ENCODE measurements at regions not wholly inside any gene's neighbourhood (a gene's known extent, or its start where the extent isn't known, plus 50 kb on each side); places are given as distances from the start of the nearest gene placed in this dataset.
"Not testable (repeated sequence)": the region's sequence is repeated elsewhere in the genome, so short reads cannot be mapped to it uniquely, and the experiment has no call there.

DNA sequence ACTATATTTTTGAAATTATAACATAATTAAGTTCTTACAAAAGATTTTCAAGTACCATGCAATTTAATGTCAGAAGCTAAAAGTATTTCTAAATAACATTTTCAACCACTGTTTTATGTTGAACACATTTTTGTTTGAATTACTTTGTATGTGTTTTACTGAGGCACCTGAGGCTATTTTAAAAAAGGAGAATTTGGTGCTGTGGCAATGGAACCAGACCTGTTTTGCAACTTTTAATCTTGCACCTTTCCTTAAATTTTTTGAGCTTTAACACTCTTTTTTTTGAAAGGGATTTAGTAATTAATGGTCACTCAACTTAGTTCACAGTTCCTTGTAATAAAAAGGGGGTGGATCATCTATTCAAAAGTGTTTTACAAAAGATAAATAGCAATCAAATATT lies 561.6 kb downstream of the ZBBX start:
- no peak for DNase-seq (ENCODE audit: low spot score)

DNA sequence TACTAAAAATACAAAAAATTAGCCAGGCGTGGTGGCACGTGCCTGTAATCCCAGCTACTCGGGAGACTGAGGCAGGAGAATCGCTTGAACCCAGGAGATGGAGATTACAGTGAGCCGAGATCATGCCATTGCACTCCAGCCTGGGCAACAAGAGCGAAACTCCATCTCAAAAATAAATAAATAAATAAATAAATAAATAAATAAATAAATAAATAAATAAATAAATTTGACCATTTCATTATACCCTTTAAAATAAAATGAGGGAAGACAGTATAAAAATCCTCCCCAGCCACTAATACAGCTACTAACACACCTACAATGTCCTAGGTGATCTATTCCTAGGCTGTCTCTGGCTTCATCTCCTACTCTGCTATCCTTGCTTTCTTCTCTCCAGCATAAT lies 562.8 kb downstream of the ZBBX start:
- DNase-seq (ENCODE audit: low spot score): not testable (repeated sequence)

DNA sequence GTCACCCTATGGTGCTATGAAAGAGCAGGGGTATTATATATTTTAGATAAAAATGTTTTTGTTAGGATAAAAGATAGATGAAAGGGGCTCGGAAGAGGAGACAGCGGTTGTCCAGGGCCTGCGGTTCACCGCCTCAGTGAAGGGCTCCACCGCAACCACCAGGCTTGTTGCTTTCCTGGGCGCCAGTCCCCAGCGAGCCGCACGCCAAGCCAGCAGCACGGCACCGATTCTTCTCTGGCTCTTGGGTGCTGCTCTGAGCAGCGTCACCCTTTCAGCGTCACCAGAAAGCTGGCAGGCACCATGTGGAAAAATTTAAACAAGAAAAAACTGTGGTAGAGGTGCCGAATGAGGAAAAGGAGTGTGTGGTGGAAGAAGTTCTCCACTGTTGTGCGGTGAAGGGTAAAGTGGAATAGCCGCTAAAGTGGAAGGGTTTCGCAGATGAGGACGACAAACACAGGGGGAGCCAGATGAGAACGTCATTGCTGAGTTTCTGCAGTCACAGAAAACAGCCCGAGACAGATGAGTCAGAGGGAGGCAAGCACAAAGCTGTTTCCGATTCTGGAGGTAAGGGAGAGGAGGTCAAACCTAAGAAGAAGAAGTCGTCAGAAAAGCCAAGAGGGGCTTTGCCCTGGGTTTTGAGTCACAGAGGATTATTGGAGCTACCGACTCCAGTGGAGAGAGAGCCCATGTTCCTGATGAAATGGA lies 569.2 kb downstream of the ZBBX start:
- DNase-seq (ENCODE audit: low spot score): no peak

DNA sequence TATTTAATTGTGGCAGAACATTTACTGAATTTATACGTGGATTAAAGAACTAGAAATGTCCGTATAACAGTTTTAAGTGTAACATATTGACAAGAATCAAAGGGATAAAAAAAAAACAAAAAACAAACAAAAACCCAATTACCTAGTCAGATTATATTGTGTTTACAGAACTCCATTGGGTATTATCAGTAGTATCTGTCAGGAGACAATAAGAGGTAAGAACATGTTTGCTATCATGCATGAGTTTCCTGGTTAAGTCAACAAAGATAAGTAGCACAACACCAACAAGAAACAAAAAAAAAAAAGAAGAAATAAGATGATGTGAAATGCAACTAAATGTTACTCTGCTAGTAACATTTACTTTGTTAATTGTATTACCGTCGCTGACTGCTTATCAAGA lies 570.6 kb downstream of the ZBBX start:
- DNase-seq (ENCODE audit: low spot score): no peak

DNA sequence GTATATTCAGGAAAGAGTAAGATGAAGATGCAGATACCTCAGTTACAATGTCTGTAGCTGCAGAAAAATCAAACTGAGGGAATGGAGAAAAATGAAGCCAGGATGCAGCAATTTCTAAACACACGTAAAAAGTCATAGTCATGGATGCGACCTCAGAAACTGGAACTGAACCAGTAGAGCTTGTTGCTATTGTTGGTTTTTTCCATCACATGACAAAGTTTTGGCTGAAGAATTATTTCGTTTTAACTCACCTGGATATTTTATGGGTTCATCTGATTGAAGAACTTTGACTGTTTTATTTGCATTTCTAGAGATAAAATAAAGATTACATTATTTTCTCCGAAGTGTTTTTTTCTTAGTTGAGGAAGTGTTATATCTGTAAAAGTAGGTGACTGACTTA lies 591.2 kb downstream of the ZBBX start:
- no peak for DNase-seq (ENCODE audit: low spot score)

DNA sequence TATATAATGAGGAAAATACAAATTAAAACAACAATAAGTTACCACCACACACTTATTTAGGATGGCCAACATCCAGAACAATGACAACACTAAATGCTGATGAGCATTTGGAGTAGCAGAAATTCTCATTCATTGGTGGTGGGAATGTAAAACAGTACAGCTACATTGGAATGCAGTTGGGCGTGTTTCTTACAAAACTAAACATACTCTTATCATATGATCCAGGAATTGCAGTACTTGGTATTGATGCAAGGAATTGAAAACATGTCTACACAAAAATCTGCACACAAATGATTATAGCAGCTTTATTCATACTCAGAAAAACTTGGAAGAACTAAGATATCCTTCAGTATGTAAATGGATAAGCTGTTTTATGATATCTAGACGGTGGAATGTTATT lies 594.2 kb downstream of the ZBBX start:
- DNase-seq (ENCODE audit: low spot score): no peak

DNA sequence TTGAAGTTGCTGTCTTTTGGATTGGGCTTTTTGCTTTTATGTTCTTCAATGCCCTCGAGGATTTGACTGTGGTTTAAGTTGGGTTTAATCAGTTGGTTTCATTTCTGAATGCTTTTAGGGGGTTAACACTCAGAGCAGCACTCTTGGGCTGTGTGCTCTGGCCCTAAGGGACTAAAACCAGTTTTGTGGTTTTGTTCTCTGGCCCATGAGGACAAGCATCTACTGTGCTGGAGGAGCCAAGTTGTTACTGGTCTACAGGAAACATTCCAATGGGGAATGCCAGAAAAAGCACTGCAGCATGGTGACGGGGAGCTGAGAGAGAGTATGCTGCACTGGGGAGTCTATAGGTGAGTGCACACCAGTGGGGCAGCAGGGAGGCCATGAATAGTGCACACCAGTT lies 596.9 kb downstream of the ZBBX start:
- DNase-seq (ENCODE audit: low spot score): no peak

DNA sequence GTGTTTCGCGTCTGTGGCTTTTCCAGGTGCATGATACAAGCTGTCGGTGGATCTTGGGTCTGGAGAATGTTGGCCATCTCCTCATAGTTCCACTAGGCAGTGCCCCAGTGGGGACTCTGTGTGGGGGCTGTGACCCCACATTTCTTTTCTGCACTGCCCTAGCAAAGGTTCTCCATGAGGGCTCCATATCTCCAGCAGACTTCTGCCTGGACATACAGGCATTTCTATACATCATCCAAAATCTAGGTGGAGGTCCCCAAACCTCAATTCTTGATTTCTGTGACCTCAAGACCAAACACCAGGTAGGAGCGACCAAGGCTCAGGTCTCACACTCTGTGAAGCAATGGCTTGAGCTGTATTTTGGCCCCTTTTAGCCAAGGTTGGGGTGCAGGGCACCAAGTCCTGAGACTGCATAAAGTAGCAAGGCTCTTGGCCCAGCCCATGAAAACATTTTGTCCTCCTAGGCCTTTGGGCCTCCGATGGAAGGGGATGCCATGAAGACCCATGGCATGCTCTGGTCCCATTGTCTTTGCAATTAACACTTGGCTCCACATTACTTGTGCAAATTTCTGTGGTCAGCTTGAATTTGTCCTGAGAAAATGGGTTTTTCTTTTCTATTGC lies 615.3 kb downstream of the ZBBX start:
- no peak for DNase-seq (ENCODE audit: low spot score)

DNA sequence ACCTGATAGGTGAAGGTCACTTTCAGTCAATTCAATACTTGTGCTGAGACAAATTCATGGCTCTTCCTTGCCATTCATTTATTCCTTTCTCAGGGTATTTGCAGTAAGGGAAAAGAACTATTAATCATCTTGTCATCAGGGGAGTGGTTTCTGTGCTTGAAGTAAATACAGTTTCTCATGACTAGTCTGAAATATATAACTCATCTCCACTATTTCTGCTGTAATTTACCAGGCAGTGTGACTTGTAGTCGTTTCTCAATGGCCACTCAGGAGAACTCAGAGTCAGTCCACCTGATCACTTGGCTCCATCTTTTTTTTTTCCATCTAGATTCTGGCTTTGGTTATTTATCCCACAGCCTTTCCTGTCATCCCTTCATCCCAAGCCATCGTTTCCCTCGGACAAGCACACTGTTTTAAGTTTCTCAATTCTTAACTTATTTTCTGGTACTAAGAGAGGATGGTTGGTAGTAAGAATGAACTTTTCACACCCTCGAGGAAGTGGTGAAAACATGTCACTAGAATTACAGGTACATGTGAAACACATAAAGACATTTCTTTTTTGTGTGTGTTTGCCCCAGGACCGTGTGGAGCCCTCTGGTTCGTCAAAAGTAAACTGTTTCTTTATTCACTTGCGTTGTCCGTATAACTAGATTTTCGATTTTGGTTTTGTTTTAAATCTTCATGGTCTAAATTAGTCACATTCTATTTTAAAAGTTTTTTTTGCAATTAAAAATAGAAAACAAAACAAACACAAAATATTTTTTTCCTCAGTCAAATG lies 620.2 kb downstream of the ZBBX start:
- no peak for DNase-seq (ENCODE audit: low spot score)

DNA sequence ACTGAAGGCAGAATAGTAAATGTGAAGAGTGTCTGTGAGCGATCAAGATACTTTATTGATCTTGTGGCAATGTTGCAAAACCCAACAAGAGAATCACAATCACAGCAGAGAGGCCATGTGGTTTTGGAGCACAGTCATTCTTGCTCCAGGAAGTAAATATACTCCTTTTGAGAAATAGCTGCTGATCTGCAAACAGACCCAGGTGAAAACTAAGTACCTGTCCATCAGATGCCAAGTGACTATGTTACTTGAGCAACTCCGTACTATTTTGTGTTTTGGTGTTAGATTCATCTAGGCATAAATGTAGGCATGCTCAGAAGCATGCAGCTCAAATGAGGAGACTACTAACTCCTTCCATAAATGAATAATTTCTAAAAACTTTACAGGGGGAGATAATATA lies 627.9 kb downstream of the ZBBX start:
- DNase-seq (ENCODE audit: low spot score): no peak

DNA sequence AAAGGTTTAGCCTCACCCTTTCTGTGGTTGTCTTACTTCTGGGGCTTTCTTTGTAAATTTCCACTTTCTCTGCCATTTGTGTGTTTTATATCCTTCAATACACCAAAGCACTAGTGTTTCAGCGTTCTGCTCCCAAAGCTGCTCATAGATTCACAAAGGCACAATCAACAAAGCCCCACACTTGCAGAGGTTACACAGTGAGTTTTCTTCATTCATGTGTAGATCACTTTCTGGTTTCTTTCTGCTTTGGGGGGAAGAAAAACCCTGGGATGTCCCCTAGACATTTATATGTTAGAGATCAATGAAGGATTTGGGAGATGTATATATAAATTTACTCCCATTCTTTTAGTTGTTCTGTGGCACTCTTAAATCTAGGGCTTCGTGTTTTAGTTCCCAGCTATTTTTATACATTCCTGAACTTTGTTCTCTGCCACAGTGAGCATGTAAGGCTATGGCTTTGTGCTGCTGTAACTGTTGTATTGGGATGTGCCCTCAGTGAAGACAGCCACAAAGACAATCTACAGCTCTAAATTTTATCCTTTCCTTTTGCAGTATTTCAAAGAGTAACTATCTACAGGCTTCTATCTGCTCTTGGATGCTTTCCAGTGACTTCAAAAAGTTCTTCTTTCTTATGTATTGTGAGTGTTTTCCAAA lies 636.5 kb downstream of the ZBBX start:
- no peak for DNase-seq (ENCODE audit: low spot score)

DNA sequence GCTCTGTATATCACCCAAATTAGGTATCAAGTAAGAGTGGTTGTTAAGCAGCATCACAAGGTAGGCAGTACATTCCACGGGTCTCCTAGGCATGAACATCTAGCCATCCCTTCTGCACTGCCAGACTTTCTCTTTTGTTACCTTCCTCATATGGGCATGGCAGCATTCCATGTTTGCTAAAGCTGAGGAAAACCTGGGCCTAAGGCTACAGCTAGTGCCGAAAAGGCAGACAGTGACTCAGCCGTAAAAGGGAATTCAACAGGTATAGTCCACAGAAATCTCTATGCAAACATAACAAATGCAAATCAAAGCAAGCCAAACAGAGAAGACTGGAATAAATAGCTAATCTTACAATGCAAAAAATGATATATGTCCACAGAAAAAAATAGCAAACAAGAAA lies 645.4 kb downstream of the ZBBX start:
- DNase-seq (ENCODE audit: low spot score): no peak

DNA sequence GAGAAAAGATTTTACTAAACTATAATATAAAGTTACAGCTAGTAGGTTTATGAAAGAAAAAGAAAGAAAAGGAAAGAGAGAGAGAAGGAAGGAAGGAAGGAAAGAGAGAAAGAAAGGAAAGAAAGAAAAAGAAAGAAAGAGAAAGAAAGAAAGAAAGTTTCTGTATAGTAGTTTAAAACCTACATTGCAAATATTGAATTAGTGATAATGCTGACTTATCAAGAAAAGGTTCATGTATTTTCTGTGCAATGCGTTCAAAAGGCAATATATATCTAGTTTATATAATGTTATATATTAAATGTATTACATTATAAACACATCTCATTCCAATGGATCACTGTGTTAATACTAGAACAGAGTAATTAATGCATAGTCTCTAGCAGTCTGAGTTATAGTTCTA lies 648.4 kb downstream of the ZBBX start:
- DNase-seq (ENCODE audit: low spot score): no peak

DNA sequence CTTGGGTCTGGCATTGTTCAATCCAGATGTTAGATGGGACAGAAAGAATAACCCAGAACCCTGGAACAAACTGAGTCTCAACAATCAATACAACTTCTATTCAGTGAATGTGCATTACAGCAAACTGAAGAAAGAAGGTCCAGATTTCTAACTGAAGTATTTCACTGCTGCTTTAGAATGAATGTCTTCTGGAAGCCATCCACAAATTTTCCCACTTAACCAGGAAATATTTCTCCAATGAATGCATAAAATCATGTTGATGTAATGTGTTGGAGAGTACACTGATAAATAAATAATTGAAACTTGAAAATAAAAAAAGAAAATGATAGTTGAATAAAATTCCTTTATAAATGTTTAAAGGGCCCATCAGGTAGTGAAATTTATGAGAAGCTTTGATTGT lies 658.6 kb downstream of the ZBBX start:
- DNase-seq (ENCODE audit: low spot score): no peak

DNA sequence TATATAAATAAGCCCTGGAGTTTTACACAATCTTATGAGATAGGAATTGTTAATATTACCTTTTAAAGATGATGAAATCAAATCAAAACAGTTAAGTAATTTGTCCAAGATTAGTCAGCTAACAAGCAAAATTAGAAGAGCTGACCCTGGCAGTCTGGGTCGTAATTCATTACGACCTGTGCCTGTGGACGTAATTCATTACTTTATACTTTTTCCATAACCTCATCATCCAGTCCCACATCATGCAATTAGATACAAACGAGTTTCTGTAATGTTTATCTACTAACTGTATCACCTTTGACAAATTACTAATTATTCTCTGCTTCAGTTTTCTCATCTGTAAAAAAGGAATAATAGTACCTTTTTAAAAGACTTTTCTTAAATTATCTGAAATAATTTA lies 665.9 kb downstream of the ZBBX start:
- DNase-seq (ENCODE audit: low spot score): no peak

DNA sequence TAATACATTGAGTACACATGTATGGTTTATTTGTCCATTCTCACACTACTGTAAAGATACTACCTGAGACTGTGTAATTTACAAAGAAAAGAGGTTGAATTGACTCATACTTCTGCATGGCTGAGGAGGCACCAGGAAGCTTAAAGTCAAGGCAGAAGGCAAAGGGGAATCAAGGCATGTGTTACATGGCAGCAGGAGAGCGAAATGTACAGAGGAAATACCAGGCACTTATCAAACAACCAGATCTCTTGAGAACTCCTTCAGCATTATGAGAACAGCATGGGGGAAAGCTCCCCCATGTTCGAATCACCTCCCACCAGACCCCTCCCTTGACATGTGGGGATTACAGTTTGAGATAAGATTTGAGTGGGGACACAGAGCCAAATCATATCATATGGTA lies 666.3 kb downstream of the ZBBX start:
- DNase-seq (ENCODE audit: low spot score): no peak

DNA sequence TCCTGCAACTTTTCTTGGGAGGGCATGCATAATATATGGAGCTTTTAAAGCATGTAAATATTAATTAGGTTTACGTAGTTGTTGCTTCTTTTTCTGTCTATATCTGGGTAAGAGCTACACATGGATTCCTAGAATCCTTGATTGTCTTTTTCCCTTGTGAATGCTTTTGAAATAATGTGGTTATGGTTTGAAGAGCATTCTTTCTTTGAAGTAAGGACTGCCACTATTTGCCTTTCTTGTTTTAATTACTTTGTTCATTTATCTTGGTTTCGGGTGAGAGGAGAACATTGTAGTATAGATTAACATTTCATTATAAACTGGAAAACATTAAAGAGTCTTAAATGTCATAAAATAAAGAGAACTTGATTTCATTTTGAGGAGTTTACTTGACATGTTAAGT lies 674.0 kb downstream of the ZBBX start:
- DNase-seq (ENCODE audit: low spot score): no peak

DNA sequence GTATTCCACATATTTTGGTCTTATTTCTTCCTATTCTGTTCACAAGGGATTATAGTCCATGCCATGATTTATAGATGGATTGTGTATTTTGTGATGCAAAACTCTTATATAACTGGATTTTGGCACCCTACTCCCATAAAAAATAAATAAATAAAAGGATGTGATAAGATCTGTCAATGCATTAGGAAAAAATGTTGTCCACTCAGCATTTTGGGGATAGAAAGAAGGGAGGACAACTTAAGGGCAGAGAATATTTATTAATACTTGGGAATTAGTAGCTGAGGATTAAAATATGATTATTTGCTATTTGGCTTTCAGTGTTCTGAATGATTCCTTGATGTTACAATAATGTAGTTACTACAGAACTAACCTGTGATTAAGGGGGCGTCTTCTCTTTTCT lies 682.6 kb downstream of the ZBBX start:
- no peak for DNase-seq (ENCODE audit: low spot score)

DNA sequence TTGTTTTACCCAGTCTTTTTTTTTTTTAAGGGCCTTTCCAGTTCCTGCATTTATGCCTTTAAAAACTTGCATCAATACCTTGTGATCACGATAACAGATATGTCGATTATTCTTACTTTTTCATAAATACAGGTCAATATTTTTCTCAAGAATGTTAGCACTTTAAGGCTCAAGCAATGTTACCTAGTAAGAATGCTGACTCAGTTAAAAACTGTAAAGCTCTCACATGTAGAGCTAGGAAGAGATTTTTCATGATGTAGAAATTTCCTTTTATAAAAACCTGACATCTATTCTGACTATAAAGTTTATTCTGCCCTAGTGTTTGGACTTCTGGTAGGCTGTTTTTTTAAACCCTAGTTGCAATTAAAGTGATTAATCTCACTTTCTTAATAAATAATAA lies 684.0 kb downstream of the ZBBX start:
- DNase-seq (ENCODE audit: low spot score): no peak

DNA sequence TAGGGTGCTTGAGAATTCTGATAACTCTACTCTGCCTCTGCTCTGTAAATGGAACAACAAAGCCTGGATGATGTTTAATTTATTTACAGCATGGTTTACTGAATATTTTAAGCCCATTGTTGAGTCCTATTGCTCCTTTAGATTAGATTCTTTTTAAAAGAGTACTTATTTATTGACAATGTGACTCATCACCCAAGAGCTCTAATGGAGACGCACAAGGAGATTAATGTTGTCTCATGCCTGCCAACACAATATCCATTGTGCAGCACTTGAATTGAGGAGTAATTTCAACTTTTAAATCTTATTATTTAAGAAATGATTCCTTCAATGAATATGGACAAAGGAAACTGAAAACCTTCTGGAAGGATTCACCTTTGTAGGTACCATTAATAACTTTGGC lies 691.4 kb downstream of the ZBBX start:
- no peak for DNase-seq (ENCODE audit: low spot score)

DNA sequence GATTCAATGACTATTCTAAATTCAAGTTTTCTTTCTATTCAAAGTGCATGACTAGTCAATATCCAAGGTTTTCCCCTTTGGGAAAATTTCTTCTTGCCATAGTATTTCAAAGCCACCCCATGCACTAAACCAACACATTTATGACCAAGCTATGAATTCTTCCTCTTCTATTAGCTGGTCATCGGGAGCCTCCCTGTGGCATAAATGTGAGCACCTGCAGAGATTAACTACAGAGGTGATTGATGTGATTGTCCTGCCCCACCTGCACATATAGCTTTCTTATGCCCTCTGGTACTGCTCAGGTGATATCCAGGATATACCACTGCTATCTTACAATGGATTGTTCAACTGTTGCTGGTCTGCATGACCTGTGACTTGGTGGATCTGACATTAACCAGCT lies 694.9 kb downstream of the ZBBX start:
- no peak for DNase-seq (ENCODE audit: low spot score)

DNA sequence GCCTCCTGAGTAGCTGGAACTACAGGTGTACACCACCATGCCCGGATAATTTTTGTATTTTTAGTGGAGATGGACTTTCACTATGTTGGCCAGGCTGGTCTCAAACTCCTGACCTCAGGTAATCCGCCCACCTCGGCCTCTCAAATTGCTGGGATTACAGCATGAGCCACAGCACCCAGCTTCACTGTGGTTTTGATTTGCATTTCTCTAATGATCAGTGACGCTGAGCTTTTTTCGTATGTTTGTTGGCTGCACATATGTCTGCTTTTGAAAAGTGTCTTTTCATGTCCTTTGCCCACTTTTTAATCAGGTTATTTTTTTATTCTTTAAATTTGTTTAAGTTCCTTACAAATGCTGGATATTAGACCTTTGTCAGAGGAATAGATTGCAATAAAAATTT lies 696.0 kb downstream of the ZBBX start:
- not testable (repeated sequence) for DNase-seq (ENCODE audit: low spot score)

DNA sequence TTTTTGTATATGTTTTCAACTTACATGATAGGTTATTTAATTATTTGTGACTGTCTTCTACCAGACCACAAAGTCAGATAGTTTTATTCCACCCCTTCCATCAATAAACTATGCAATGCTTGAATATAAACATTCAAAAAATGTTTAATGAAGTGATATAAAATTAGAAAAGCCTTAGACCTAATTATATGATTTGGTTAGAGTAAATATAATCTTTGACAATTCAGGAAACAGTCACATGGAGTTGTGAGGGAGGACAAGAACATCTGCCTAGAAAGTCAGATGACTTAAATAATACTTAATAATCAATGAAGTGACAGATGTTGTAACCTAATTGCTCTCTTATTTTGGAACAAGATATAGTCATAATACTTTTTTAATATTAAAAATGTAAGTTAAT lies 710.3 kb downstream of the ZBBX start:
- DNase-seq (ENCODE audit: low spot score): no peak
